SK-N-SH (cell line): ENCODE measurements at regions not wholly inside any gene's neighbourhood (a gene's known extent, or its start where the extent isn't known, plus 50 kb on each side); places are given as distances from the start of the nearest gene placed in this dataset.

Source experiments
- CTCF ChIA-PET: fragments of 300-600, 350-600 bp; formaldehyde crosslinking; extraction: SDS; loops from one replicate; lab custom pipeline; 2021; lab: Yijun Ruan, JAX
- POLR2A ChIA-PET: fragments of 350-600 bp; sonication (Branson Sonifier 250); formaldehyde crosslinking; extraction: SDS; loops from one replicate; lab custom pipeline; 2020; ENCODE audit warnings: antibody characterized with exemption, inconsistent platforms; lab: Yijun Ruan, JAX
- DNase-seq: peaks from one replicate; pipeline ENCODE4 v3.0.0; 2012
- H2AFZ ChIP-seq: fragments of 200-600 bp; sonication (generic); 2 replicates; pipeline ENCODE4 v1.8.1; 2016; ENCODE audit warnings: antibody characterized with exemption, mild to moderate bottlenecking, low read depth
- H3F3A ChIP-seq: fragments of 200-600 bp; sonication (generic); replicated peaks from 2 replicates; pipeline ENCODE3; 2016; ENCODE audit warnings: antibody characterized with exemption, mild to moderate bottlenecking; ENCODE audit not compliant: insufficient read depth
- H3K27ac ChIP-seq, 2 experiments: fragments of 200-500 bp in 1 of 2; fragments of 200-600 bp in 1 of 2; sonication (Bioruptor generic) in 1 of 2; sonication (generic), shearing (Covaris generic) in 1 of 2; 2 replicates each; pipeline versions ENCODE4 v1.5.1 to v1.6.1; 2014 to 2016; ENCODE audit warnings: low read depth in 2 of 2, inconsistent platforms in 1 of 2, low read length in 1 of 2, mild to moderate bottlenecking in 1 of 2, mixed read lengths in 1 of 2
- H3K27me3 ChIP-seq: fragments of 200-600 bp; sonication (generic), shearing (Covaris generic); 2 replicates; pipeline ENCODE4 v1.6.1; 2016; ENCODE audit warnings: mixed run types; ENCODE audit not compliant: insufficient read depth
- H3K36me3 ChIP-seq, 2 experiments: fragments of 200-500 bp in 1 of 2; fragments of 200-600 bp in 1 of 2; sonication (Bioruptor generic) in 1 of 2; sonication (generic) in 1 of 2; replicated peaks in 1 of 2; 2 replicates each; pipeline versions ENCODE3 to v1.5.1; 2014 to 2016; ENCODE audit warnings: low read length in 1 of 2, mild to moderate bottlenecking in 1 of 2; ENCODE audit not compliant: insufficient read depth in 2 of 2, control insufficient read depth in 1 of 2
- H3K4me1 ChIP-seq, 2 experiments: fragments of 200-500 bp in 1 of 2; fragments of 200-600 bp in 1 of 2; sonication (Bioruptor generic) in 1 of 2; sonication (generic), shearing (Covaris generic) in 1 of 2; 2 replicates each; pipeline versions ENCODE4 v1.5.1 to v1.6.1; 2014 to 2016; ENCODE audit warnings: low read depth in 1 of 2, low read length in 1 of 2, mixed run types in 1 of 2; ENCODE audit not compliant: insufficient read depth in 2 of 2, control insufficient read depth in 1 of 2
- H3K4me2 ChIP-seq: fragments of 200-600 bp; sonication (generic), shearing (Covaris generic); 2 replicates; pipeline ENCODE4 v1.6.1; 2017; ENCODE audit warnings: mixed run types
- H3K4me3 ChIP-seq, 2 experiments: fragments of 200-500 bp in 1 of 2; fragments of 200-600 bp in 1 of 2; sonication (Bioruptor generic) in 1 of 2; sonication (generic), shearing (Covaris generic) in 1 of 2; 2 replicates each; pipeline versions ENCODE4 v1.5.1 to v1.8.1; 2014 to 2016; ENCODE audit warnings: low read depth in 2 of 2, inconsistent platforms in 1 of 2, low read length in 1 of 2, mild to moderate bottlenecking in 1 of 2, mixed read lengths in 1 of 2, moderate library complexity in 1 of 2
- H3K79me2 ChIP-seq: fragments of 200-600 bp; sonication (generic); 2 replicates; pipeline ENCODE4 v1.8.1; 2017; ENCODE audit warnings: mild to moderate bottlenecking; ENCODE audit not compliant: insufficient read depth
- H3K9ac ChIP-seq: fragments of 200-600 bp; sonication (generic); 2 replicates; pipeline ENCODE4 v1.6.1; 2017; ENCODE audit warnings: mixed run types
- H3K9me2 ChIP-seq: fragments of 200-600 bp; sonication (generic); 2 replicates; pipeline ENCODE4 v1.6.1; 2017; ENCODE audit warnings: mixed run types
- H3K9me3 ChIP-seq: fragments of 200-600 bp; sonication (generic); 2 replicates; pipeline ENCODE4 v1.6.1; 2017; ENCODE audit warnings: mixed run types, mild to moderate bottlenecking, moderate library complexity
- H4K20me1 ChIP-seq: fragments of 200-600 bp; sonication (generic); 2 replicates; pipeline ENCODE4 v1.6.1; 2017; ENCODE audit warnings: mild to moderate bottlenecking, mixed run types; ENCODE audit not compliant: insufficient read depth
- CHD2 ChIP-seq: fragments of 150-350 bp; IDR thresholded peaks from 2 replicates; pipeline ENCODE4 v1.6.1; 2018; ENCODE audit warnings: low read length; ENCODE audit not compliant: partially characterized antibody
- CTCF ChIP-seq: fragments of 200-600 bp; sonication (generic); IDR thresholded peaks from 2 replicates; pipeline ENCODE4 v1.6.1; 2017; ENCODE audit warnings: antibody characterized with exemption, mild to moderate bottlenecking, moderate library complexity
- EP300 ChIP-seq, 2 experiments: IDR thresholded peaks; 2 replicates each; pipeline versions ENCODE4 v1.4.0 to v1.6.1; 2012; ENCODE audit warnings: borderline replicate concordance in 1 of 2, low read depth in 1 of 2, low read length in 1 of 2
- EZH2phosphoT487 ChIP-seq: fragments of 200-600 bp; sonication (generic); IDR thresholded peaks from 2 replicates; pipeline ENCODE4 v1.6.1; 2017; ENCODE audit warnings: low read depth, mixed run types, mild to moderate bottlenecking, antibody characterized with exemption, moderate library complexity, borderline replicate concordance
- FOXJ3 ChIP-seq: sonication (generic); formaldehyde crosslinking; IDR thresholded peaks from 2 replicates; pipeline ENCODE4 v1.5.1; 2020; ENCODE audit warnings: mild to moderate bottlenecking, missing genetic modification reagents
- GABPA ChIP-seq: IDR thresholded peaks from 2 replicates; pipeline ENCODE4 v1.4.0; 2012; ENCODE audit warnings: low read depth, mild to moderate bottlenecking
- GATA2 ChIP-seq: sonication (generic); formaldehyde crosslinking; IDR thresholded peaks from 2 replicates; pipeline ENCODE4 v1.5.0; 2020; ENCODE audit warnings: mild to moderate bottlenecking, missing genetic modification reagents
- IRF3 ChIP-seq: fragments of 150-350 bp; IDR thresholded peaks from 2 replicates; pipeline ENCODE4 v1.6.1; 2016; ENCODE audit warnings: mild to moderate bottlenecking, low read depth, low read length
- JUND ChIP-seq: IDR thresholded peaks from 2 replicates; pipeline ENCODE4 v1.4.0; 2012
- MAX ChIP-seq: IDR thresholded peaks from 2 replicates; pipeline ENCODE4 v1.4.0; 2012; ENCODE audit warnings: low read depth
- MEF2A ChIP-seq: IDR thresholded peaks from 2 replicates; pipeline ENCODE4 v1.4.0; 2012; ENCODE audit warnings: low read depth, borderline replicate concordance
- NRF1 ChIP-seq: IDR thresholded peaks from 2 replicates; pipeline ENCODE4 v1.6.1; 2012; ENCODE audit warnings: low read depth, mild to moderate bottlenecking, low read length
- POLR2AphosphoS5 ChIP-seq: IDR thresholded peaks from 2 replicates; pipeline ENCODE4 v1.6.1; 2012; ENCODE audit warnings: low read depth, low read length
- RCOR1 ChIP-seq: fragments of 150-350 bp; IDR thresholded peaks from 2 replicates; pipeline ENCODE4 v1.6.1; 2017; ENCODE audit warnings: antibody characterized with exemption, low read length
- REST ChIP-seq: IDR thresholded peaks from 2 replicates; pipeline ENCODE4 v1.6.1; 2012; ENCODE audit warnings: mild to moderate bottlenecking, low read depth, low read length, moderate library complexity
- RFX5 ChIP-seq: IDR thresholded peaks from 2 replicates; pipeline ENCODE4 v1.6.1; 2012; ENCODE audit warnings: mild to moderate bottlenecking, improper control_type of control experiment, low read length
- SIN3A ChIP-seq: IDR thresholded peaks from 2 replicates; pipeline ENCODE4 v1.6.1; 2012; ENCODE audit warnings: low read depth, mild to moderate bottlenecking, low read length, moderate library complexity, borderline replicate concordance
- TEAD4 ChIP-seq: IDR thresholded peaks from 2 replicates; pipeline ENCODE4 v1.4.0; 2012; ENCODE audit warnings: mild to moderate bottlenecking, borderline replicate concordance; ENCODE audit not compliant: insufficient read depth
- USF1 ChIP-seq: IDR thresholded peaks from 2 replicates; pipeline ENCODE4 v1.4.0; 2012; ENCODE audit warnings: low read depth, borderline replicate concordance
- USF2 ChIP-seq: fragments of 150-350 bp; IDR thresholded peaks from 2 replicates; pipeline ENCODE4 v1.6.1; 2017; ENCODE audit warnings: antibody characterized with exemption, low read length, low read depth, borderline replicate concordance
- WGBS: methylation state at CpG from one replicate; pipeline ENCODE4 v1.1.6; 2017; ENCODE audit warnings: low lambda C conversion rate; 5-methylcytosine and 5-hydroxymethylcytosine counted together

GRCh38 chr18:75857558-75857957, 430.1 kb upstream of the SMIM21 start:
- WGBS: 28% methylated on average over 6 of the region's 6 CpGs

More at GRCh38 chr18:75857558-75857957, 430.1 kb upstream of the SMIM21 start:
- H3K27me3 ChIP-seq: no peaks in the 10 kb centered on the region
- peaks cover 3% of the 10 kb centered on the region; the same call in 1 of the 2 replicates for H3K9me2 ChIP-seq
- H3K4me3 ChIP-seq: no peak overlapping the region
- DNase-seq: no peak
- TF ChIP-seq MEF2A: no peak
- TF ChIP-seq CHD2: no peak
- no peak for TF ChIP-seq SIN3A
- no peak for TF ChIP-seq GABPA
- TF ChIP-seq EZH2phosphoT487: no peak
- no peak for TF ChIP-seq IRF3
- TF ChIP-seq NRF1: no peak
- no peak for TF ChIP-seq RFX5
- TF ChIP-seq TEAD4: no peak
- no peak for TF ChIP-seq USF2
- no peak for TF ChIP-seq CTCF
- TF ChIP-seq RCOR1: no peak
- no peak for TF ChIP-seq USF1
- no peak for TF ChIP-seq POLR2AphosphoS5
- TF ChIP-seq MAX: no peak
- no peak for TF ChIP-seq GATA2
- TF ChIP-seq FOXJ3 (CRISPR knock-in tag): no peak
- TF ChIP-seq EP300 (IDR thresholded peaks at IDR 0.05; ENCODE audit: borderline replicate concordance in 1 of 2, low read depth in 1 of 2, low read length in 1 of 2): no peak
- no peak for TF ChIP-seq JUND
- TF ChIP-seq REST: no peak
- TF ChIP-seq, all 33 proteins: peak for 0
- Histone ChIP-seq H3K27ac (no peak overlapping the region), H3K9me3 (no peaks in the 10 kb centered on the region), H3K4me1 (no peaks in the 10 kb centered on the region), H2AFZ (no peak overlapping the region), H3K4me2 (no peak overlapping the region), H3K9ac (no peak overlapping the region), H3F3A (no peaks in the 10 kb centered on the region), H4K20me1 (no peaks in the 10 kb centered on the region), H3K79me2 (no peaks in the 10 kb centered on the region), H3K36me3 (no peaks in the 10 kb centered on the region)
- ChIA-PET CTCF (no interaction called here), POLR2A (no interaction called here)
